HUES48 (cell line): ENCODE measurements at regions not wholly inside any gene's neighbourhood (a gene's known extent, or its start where the extent isn't known, plus 50 kb on each side); places are given as distances from the start of the nearest gene placed in this dataset.

Experiments used
- H3K27ac ChIP-seq: one replicate; pipeline ENCODE4 v1.7.0; 2013; ENCODE audit warnings: low read depth, low read length, inconsistent platforms
- H3K27me3 ChIP-seq: 2 replicates; pipeline ENCODE4 v1.6.1; 2013; ENCODE audit warnings: mild to moderate bottlenecking, low read length; ENCODE audit not compliant: control insufficient read depth, insufficient read depth
- H3K36me3 ChIP-seq: 2 replicates; pipeline ENCODE4 v1.6.1; 2013; ENCODE audit warnings: low read length; ENCODE audit not compliant: control insufficient read depth, insufficient read depth
- H3K4me1 ChIP-seq: 2 replicates; pipeline ENCODE4 v1.6.1; 2013; ENCODE audit warnings: mild to moderate bottlenecking, low read length; ENCODE audit not compliant: control insufficient read depth, insufficient read depth
- H3K4me3 ChIP-seq: 2 replicates; pipeline ENCODE4 v1.5.1; 2013; ENCODE audit warnings: mild to moderate bottlenecking, low read depth, low read length
- H3K9ac ChIP-seq: 2 replicates; pipeline ENCODE4 v1.6.1; 2013; ENCODE audit warnings: mild to moderate bottlenecking, low read depth, low read length, moderate library complexity
- H3K9me3 ChIP-seq: 2 replicates; pipeline ENCODE4 v1.6.1; 2013; ENCODE audit warnings: low read length; ENCODE audit not compliant: control insufficient read depth, insufficient read depth

DNA sequence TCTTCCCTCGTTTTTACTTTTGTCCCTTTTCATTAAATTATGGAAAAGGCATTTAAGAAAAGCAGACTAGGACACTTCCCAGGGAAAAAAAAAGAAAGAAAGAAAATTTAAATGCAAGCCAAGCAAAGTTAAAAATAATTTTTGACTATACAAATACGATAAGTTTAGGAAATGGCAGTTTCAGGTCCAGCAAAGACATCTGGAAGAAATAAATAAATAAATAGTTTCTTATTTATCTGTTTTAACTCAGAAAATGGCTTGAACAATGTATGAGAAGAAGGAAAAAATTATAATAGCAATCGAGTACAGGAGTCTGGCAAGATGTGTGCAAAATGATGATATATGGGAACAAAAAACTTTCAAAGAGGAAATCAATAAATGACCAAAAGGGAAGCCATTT lies 114.6 kb upstream of the NCKAP5 start:
- H3K36me3 ChIP-seq, result no peaks in the 10 kb centered on the region
- H3K4me1 ChIP-seq, result no peaks in the 10 kb centered on the region
- H3K27ac ChIP-seq, result no peak overlapping the region
- H3K4me3 ChIP-seq, result no peak overlapping the region
- H3K9me3 ChIP-seq, result no peaks in the 10 kb centered on the region
- no peak overlapping the region for H3K9ac ChIP-seq
- no peaks in the 10 kb centered on the region for H3K27me3 ChIP-seq

- H3K27ac ChIP-seq, result no peak overlapping the region
- no peak overlapping the region for H3K9ac ChIP-seq
- no peak overlapping the region for H3K4me3 ChIP-seq
- H3K4me1 ChIP-seq, result no peaks in the 10 kb centered on the region
- no peaks in the 10 kb centered on the region for H3K27me3 ChIP-seq
- H3K9me3 ChIP-seq, result no peaks in the 10 kb centered on the region
- no peaks in the 10 kb centered on the region for H3K36me3 ChIP-seq
Measured at GRCh38 chr2:133685636-133686215, 117.5 kb upstream of the NCKAP5 start.

DNA sequence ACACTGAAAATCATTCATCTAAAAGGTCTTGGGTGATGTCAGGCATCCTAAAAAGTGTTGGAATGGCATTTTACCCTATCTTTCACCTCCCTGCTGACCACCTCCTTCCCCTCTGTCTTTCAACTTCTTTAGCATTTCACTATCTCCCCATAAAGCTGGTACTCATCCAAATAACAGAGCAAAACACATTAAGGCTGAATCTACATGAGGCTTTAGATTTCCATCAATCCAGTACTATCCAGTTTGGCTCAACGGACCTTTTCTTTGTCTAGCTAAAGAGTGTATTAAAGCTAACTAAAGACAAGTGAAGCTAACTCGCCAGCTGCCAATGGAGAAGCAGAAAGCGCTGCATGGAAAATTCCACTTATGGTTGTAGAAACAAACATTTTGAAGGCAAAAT lies 122.5 kb upstream of the NCKAP5 start:
- Histone ChIP-seq H3K4me3 (no peak overlapping the region), H3K4me1 (no peaks in the 10 kb centered on the region), H3K9me3 (no peaks in the 10 kb centered on the region), H3K27me3 (no peaks in the 10 kb centered on the region), H3K9ac (no peak overlapping the region), H3K36me3 (no peaks in the 10 kb centered on the region), H3K27ac (no peak overlapping the region)

- H3K9me3 ChIP-seq, result no peaks in the 10 kb centered on the region
- no peaks in the 10 kb centered on the region for H3K36me3 ChIP-seq
- H3K27ac ChIP-seq, result no peak overlapping the region
Measured at GRCh38 chr2:133691336-133691735, 123.1 kb upstream of the NCKAP5 start.

GRCh38 chr2:133705287-133705686 lies 137.0 kb upstream of the NCKAP5 start:
- H3K4me1 ChIP-seq, result no peaks in the 10 kb centered on the region
- no peak overlapping the region for H3K27ac ChIP-seq
- H3K36me3 ChIP-seq, result no peaks in the 10 kb centered on the region
- H3K9ac ChIP-seq, result no peak overlapping the region
- H3K4me3 ChIP-seq, result no peak overlapping the region
- peaks cover 7% of the 10 kb centered on the region; the same call in 1 of the 2 replicates for H3K9me3 ChIP-seq
- no peaks in the 10 kb centered on the region for H3K27me3 ChIP-seq

More at GRCh38 chr2:133691336-133691735, 123.1 kb upstream of the NCKAP5 start:
- H3K4me3 ChIP-seq, result no peak overlapping the region
- no peaks in the 10 kb centered on the region for H3K4me1 ChIP-seq
- no peak overlapping the region for H3K9ac ChIP-seq
- no peaks in the 10 kb centered on the region for H3K27me3 ChIP-seq

DNA sequence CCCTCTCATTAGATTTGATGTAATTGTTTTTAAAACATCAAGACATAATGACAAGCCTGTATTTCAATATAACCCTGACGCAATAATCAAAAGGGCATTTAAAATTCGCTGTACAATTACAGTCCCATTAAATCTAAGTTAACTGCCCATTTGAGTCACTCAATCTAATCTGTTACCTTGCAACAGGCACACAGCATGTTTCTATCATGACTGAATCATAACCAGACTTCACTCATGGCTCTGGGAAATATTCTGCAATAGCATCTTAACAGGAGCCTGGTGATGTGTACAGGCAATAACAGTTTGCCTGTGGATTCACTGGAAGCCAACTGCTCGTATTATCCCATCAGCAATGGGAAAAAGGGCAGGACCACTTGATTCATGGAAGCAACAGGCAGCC lies 142.3 kb upstream of the NCKAP5 start:
- H3K9ac ChIP-seq, result no peak overlapping the region
- H3K4me3 ChIP-seq, result no peak overlapping the region
- peaks cover 7% of the 10 kb centered on the region; the same call in 1 of the 2 replicates for H3K9me3 ChIP-seq
- H3K36me3 ChIP-seq, result no peaks in the 10 kb centered on the region
- no peaks in the 10 kb centered on the region for H3K4me1 ChIP-seq
- H3K27me3 ChIP-seq, result no peaks in the 10 kb centered on the region
- peak overlapping the region; percentile 54 for H3K27ac ChIP-seq

- peak overlapping the region; percentile 54 for H3K27ac ChIP-seq
- H3K36me3 ChIP-seq, result no peaks in the 10 kb centered on the region
- H3K27me3 ChIP-seq, result no peaks in the 10 kb centered on the region
- H3K4me3 ChIP-seq, result no peak overlapping the region
- H3K9ac ChIP-seq, result no peak overlapping the region
- H3K4me1 ChIP-seq, result no peaks in the 10 kb centered on the region
- H3K9me3 ChIP-seq, result peaks cover 7% of the 10 kb centered on the region; the same call in 1 of the 2 replicates
Measured at GRCh38 chr2:133711201-133711600, 142.9 kb upstream of the NCKAP5 start.

DNA sequence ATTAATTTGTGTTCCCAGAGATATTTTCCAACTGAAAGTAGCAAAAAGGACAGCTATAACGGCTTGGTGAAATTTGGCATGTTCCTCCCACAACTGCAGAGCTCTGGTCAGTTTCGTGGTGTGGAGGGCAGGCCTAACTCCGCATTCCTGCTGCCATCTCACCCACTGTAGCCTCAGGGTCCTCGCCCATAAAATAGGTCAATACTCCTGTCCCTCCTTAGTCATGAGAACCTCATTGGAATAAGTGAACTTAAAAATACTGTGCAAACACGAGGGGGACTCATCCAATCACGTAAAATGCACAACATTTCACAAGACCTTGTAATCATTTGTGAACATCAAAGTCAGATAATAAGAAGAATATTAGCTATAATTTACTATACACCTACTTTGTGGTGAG lies 143.5 kb upstream of the NCKAP5 start:
- no peaks in the 10 kb centered on the region for H3K27me3 ChIP-seq
- no peak overlapping the region for H3K9ac ChIP-seq
- H3K9me3 ChIP-seq, result peaks cover 7% of the 10 kb centered on the region; the same call in 1 of the 2 replicates
- no peaks in the 10 kb centered on the region for H3K36me3 ChIP-seq
- H3K4me1 ChIP-seq, result no peaks in the 10 kb centered on the region
- H3K4me3 ChIP-seq, result no peak overlapping the region
- H3K27ac ChIP-seq, result no peak overlapping the region

DNA sequence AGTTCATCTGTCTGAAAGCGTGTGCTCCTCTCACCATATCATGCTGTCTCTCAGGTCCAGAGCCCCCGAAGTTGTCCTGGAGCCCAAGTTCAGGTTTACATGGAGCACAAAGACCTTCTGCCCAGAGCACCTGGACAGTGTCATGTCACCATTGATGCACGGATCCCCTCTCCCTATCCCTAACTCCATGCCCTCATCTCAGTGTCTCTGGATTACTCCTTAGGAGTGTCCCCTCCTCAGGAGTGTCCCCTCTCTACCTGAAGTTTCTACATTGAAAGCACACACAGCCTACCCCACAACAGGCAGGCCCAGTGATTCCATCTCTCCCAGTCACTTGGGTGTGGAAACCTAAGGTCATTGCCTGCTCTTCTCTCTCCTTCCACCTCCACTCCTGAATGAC lies 144.1 kb upstream of the NCKAP5 start:
- no peak overlapping the region for H3K9ac ChIP-seq
- H3K9me3 ChIP-seq, result peaks cover 7% of the 10 kb centered on the region; the same call in 1 of the 2 replicates
- H3K36me3 ChIP-seq, result no peaks in the 10 kb centered on the region
- H3K27ac ChIP-seq, result no peak overlapping the region
- H3K4me3 ChIP-seq, result no peak overlapping the region
- no peaks in the 10 kb centered on the region for H3K27me3 ChIP-seq
- no peaks in the 10 kb centered on the region for H3K4me1 ChIP-seq

DNA sequence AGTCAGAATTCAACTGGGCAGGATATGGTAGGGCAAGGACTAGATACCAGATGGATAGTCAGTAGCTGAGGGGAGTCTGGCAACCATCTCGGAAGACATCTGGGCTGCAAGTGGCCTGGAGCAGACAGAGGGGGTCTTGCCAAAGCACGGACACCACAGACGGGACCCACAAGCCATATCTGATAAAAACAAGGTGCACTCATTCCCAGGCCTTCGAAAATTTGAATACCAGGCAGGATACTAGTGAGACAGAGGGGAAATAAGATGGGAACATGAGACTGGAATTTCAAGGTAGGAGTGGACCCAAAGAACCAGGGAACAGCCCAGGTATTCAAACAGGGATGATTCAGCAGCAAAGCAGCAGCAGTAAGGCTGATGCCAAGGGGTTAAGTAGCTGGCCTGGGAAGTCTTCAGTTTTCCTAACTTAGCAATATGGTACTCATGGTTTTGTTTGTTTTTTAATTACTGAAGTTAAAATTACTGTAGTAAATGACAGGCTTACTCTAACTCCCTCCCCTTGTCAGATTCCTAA lies 144.9 kb upstream of the NCKAP5 start:
- H3K4me3 ChIP-seq, result no peak overlapping the region
- no peaks in the 10 kb centered on the region for H3K4me1 ChIP-seq
- H3K27ac ChIP-seq, result no peak overlapping the region
- no peak overlapping the region for H3K9ac ChIP-seq
- peaks cover 7% of the 10 kb centered on the region; the same call in 1 of the 2 replicates for H3K9me3 ChIP-seq
- no peaks in the 10 kb centered on the region for H3K36me3 ChIP-seq
- H3K27me3 ChIP-seq, result no peaks in the 10 kb centered on the region

DNA sequence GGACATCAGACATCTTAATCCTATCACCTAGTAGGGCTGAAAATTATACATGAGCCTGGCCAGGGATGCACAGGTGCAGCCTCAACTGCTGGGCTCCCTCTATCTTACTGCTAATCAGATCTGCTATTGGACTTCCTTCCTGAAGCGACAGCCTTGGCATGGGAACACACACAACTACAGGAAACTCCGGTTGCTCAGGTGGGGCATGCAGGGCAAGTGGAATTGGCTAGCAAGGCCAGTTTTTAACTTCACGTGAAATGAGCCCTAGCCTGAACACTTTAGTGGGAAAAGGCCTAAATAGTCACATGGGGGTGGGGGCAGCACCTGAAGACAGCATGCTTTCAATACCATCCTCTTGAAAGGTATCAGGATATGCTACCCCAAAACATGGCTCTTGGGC lies 147.9 kb upstream of the NCKAP5 start:
- Histone ChIP-seq H3K9me3 (no peaks in the 10 kb centered on the region), H3K4me1 (no peaks in the 10 kb centered on the region), H3K9ac (no peak overlapping the region), H3K4me3 (no peak overlapping the region), H3K36me3 (no peaks in the 10 kb centered on the region), H3K27me3 (no peaks in the 10 kb centered on the region), H3K27ac (no peak overlapping the region)
